ENCODE measurements at regions not wholly inside any gene's neighbourhood (a gene's known extent, or its start where the extent isn't known, plus 50 kb on each side); places are given as distances from the start of the nearest gene placed in this dataset.

GRCh38 chr5:33361781-33362180, 79.0 kb upstream of the TARS1 start:
- Histone ChIP-seq H4K12ac (ENCODE audit: low read depth, low read length) (no peak overlapping the region), H2BK5ac (ENCODE audit: low read depth, low read length, poor library complexity) (no peak overlapping the region)

GRCh38 chr5:33362915-33363314, 77.8 kb upstream of the TARS1 start:
- H4K8ac ChIP-seq (ENCODE audit: low read depth, low read length), result no peak overlapping the region
- peaks cover 9% of the 10 kb centered on the region for H3K79me1 ChIP-seq (ENCODE audit: low read length)
- H2AFZ ChIP-seq (ENCODE audit: insufficient read depth, low read length, poor library complexity), result no peak overlapping the region
- H3K23ac ChIP-seq (ENCODE audit: low read length), result no peak overlapping the region
- H2AK5ac ChIP-seq (ENCODE audit: low read length), result no peak overlapping the region
- DNase-seq, result no peak
- H3K18ac ChIP-seq (ENCODE audit: low read length), result no peak overlapping the region
- H3K4ac ChIP-seq (ENCODE audit: low read depth, low read length), result no peak overlapping the region
- H3K4me3 ChIP-seq (ENCODE audit: low read depth, low read length), result no peak overlapping the region
- H3K9ac ChIP-seq (ENCODE audit: low read length), result no peak overlapping the region
- H3K36me3 ChIP-seq (ENCODE audit: control insufficient read depth in 1 of 2, insufficient read depth in 2 of 2, low read length in 2 of 2), result peaks cover 0 to 2% of the 10 kb centered on the region in 2 experiments
- H2BK120ac ChIP-seq (ENCODE audit: insufficient read depth, low read length, poor library complexity), result no peak overlapping the region
- H3K79me2 ChIP-seq (ENCODE audit: control insufficient read depth, insufficient read depth, low read length, poor library complexity), result no peaks in the 10 kb centered on the region
- H2BK5ac ChIP-seq (ENCODE audit: low read depth, low read length, poor library complexity), result no peak overlapping the region
- H3K4me1 ChIP-seq (ENCODE audit: control insufficient read depth in 1 of 2, insufficient read depth in 2 of 2, low read length in 2 of 2), result peaks cover 2 to 8% of the 10 kb centered on the region in 2 experiments
- no peaks in the 10 kb centered on the region for H3K27me3 ChIP-seq (ENCODE audit: insufficient read depth, low read length)
- peak overlapping the region; percentile 23 for H4K91ac ChIP-seq (ENCODE audit: low read depth, low read length)
- H3K9me3 ChIP-seq (ENCODE audit: insufficient read depth, low read depth, low read length), result peaks cover 3% of the 10 kb centered on the region
- WGBS (ENCODE audit: extremely low coverage, insufficient coverage, insufficient read length), result no CpG with 5 or more reads among the region's 4 CpGs
- H3K4me2 ChIP-seq (ENCODE audit: low read length), result no peak overlapping the region
- H3K14ac ChIP-seq (ENCODE audit: low read length), result no peak overlapping the region
- H4K12ac ChIP-seq (ENCODE audit: low read depth, low read length), result no peak overlapping the region
- no peak overlapping the region for H2BK12ac ChIP-seq (ENCODE audit: low read length)
- peak overlapping the region; percentile 85 for H3K27ac ChIP-seq (ENCODE audit: low read depth, low read length)

More at GRCh38 chr5:33361781-33362180, 79.0 kb upstream of the TARS1 start:
- H2BK12ac ChIP-seq (ENCODE audit: low read length), result no peak overlapping the region
- no peaks in the 10 kb centered on the region for H3K79me2 ChIP-seq (ENCODE audit: control insufficient read depth, insufficient read depth, low read length, poor library complexity)
- H2AK5ac ChIP-seq (ENCODE audit: low read length), result no peak overlapping the region
- no peak overlapping the region for H3K4ac ChIP-seq (ENCODE audit: low read depth, low read length)
- no peak overlapping the region for H3K4me3 ChIP-seq (ENCODE audit: low read depth, low read length)
- H4K8ac ChIP-seq (ENCODE audit: low read depth, low read length), result no peak overlapping the region
- peak in 1 of 2 donors; percentile 18 for DNase-seq
- H2AFZ ChIP-seq (ENCODE audit: insufficient read depth, low read length, poor library complexity), result no peak overlapping the region
- H4K91ac ChIP-seq (ENCODE audit: low read depth, low read length), result no peak overlapping the region
- H3K27ac ChIP-seq (ENCODE audit: low read depth, low read length), result no peak overlapping the region
- peaks cover 2 to 8% of the 10 kb centered on the region in 2 experiments for H3K4me1 ChIP-seq (ENCODE audit: control insufficient read depth in 1 of 2, insufficient read depth in 2 of 2, low read length in 2 of 2)
- no peak overlapping the region for H3K14ac ChIP-seq (ENCODE audit: low read length)
- H3K23ac ChIP-seq (ENCODE audit: low read length), result no peak overlapping the region
- no peak overlapping the region for H2BK120ac ChIP-seq (ENCODE audit: insufficient read depth, low read length, poor library complexity)
- H3K4me2 ChIP-seq (ENCODE audit: low read length), result no peak overlapping the region
- peaks cover 0 to 2% of the 10 kb centered on the region in 2 experiments for H3K36me3 ChIP-seq (ENCODE audit: control insufficient read depth in 1 of 2, insufficient read depth in 2 of 2, low read length in 2 of 2)
- no peak overlapping the region for H3K9ac ChIP-seq (ENCODE audit: low read length)
- peaks cover 9% of the 10 kb centered on the region for H3K79me1 ChIP-seq (ENCODE audit: low read length)
- H3K27me3 ChIP-seq (ENCODE audit: insufficient read depth, low read length), result no peaks in the 10 kb centered on the region
- peaks cover 3% of the 10 kb centered on the region for H3K9me3 ChIP-seq (ENCODE audit: insufficient read depth, low read depth, low read length)
- no CpG with 5 or more reads among the region's 1 CpG for WGBS (ENCODE audit: extremely low coverage, insufficient coverage, insufficient read length)
- no peak overlapping the region for H3K18ac ChIP-seq (ENCODE audit: low read length)

- no peak overlapping the region for H3K14ac ChIP-seq (ENCODE audit: low read length)
- H2BK12ac ChIP-seq (ENCODE audit: low read length), result no peak overlapping the region
- peaks cover 2 to 8% of the 10 kb centered on the region in 2 experiments for H3K4me1 ChIP-seq (ENCODE audit: control insufficient read depth in 1 of 2, insufficient read depth in 2 of 2, low read length in 2 of 2)
- H2BK120ac ChIP-seq (ENCODE audit: insufficient read depth, low read length, poor library complexity), result peak overlapping the region; percentile 78
- peak overlapping the region; percentile 86 for H2BK5ac ChIP-seq (ENCODE audit: low read depth, low read length, poor library complexity)
- no peak overlapping the region for H3K23ac ChIP-seq (ENCODE audit: low read length)
- H4K12ac ChIP-seq (ENCODE audit: low read depth, low read length), result no peak overlapping the region
- no peaks in the 10 kb centered on the region for H3K79me2 ChIP-seq (ENCODE audit: control insufficient read depth, insufficient read depth, low read length, poor library complexity)
- DNase-seq, result no peak
- peaks cover 9% of the 10 kb centered on the region for H3K79me1 ChIP-seq (ENCODE audit: low read length)
- H3K18ac ChIP-seq (ENCODE audit: low read length), result no peak overlapping the region
- peak overlapping the region; percentile 80 for H4K91ac ChIP-seq (ENCODE audit: low read depth, low read length)
- no peak overlapping the region for H3K4ac ChIP-seq (ENCODE audit: low read depth, low read length)
- H2AK5ac ChIP-seq (ENCODE audit: low read length), result no peak overlapping the region
- no peak overlapping the region for H2AFZ ChIP-seq (ENCODE audit: insufficient read depth, low read length, poor library complexity)
- peaks cover 3% of the 10 kb centered on the region for H3K9me3 ChIP-seq (ENCODE audit: insufficient read depth, low read depth, low read length)
- H3K4me2 ChIP-seq (ENCODE audit: low read length), result no peak overlapping the region
- H3K9ac ChIP-seq (ENCODE audit: low read length), result no peak overlapping the region
- H4K8ac ChIP-seq (ENCODE audit: low read depth, low read length), result no peak overlapping the region
- no CpG with 5 or more reads among the region's 3 CpGs for WGBS (ENCODE audit: extremely low coverage, insufficient coverage, insufficient read length)
- H3K4me3 ChIP-seq (ENCODE audit: low read depth, low read length), result no peak overlapping the region
- H3K36me3 ChIP-seq (ENCODE audit: control insufficient read depth in 1 of 2, insufficient read depth in 2 of 2, low read length in 2 of 2), result peaks cover 0 to 2% of the 10 kb centered on the region in 2 experiments
- peak overlapping the region; percentile 11 for H3K27ac ChIP-seq (ENCODE audit: low read depth, low read length)
- no peaks in the 10 kb centered on the region for H3K27me3 ChIP-seq (ENCODE audit: insufficient read depth, low read length)
These were observed 77.2 kb upstream of the TARS1 start for GRCh38 chr5:33363537-33363936.

GRCh38 chr5:33364406-33364805, 76.4 kb upstream of the TARS1 start:
- H3K14ac ChIP-seq (ENCODE audit: low read length), result no peak overlapping the region
- peaks cover 3% of the 10 kb centered on the region for H3K9me3 ChIP-seq (ENCODE audit: insufficient read depth, low read depth, low read length)
- H4K12ac ChIP-seq (ENCODE audit: low read depth, low read length), result no peak overlapping the region
- H3K4ac ChIP-seq (ENCODE audit: low read depth, low read length), result peak overlapping the region; percentile 6
- H4K91ac ChIP-seq (ENCODE audit: low read depth, low read length), result peak overlapping the region; percentile 40
- no peak overlapping the region for H3K27ac ChIP-seq (ENCODE audit: low read depth, low read length)
- H3K23ac ChIP-seq (ENCODE audit: low read length), result no peak overlapping the region
- H2AK5ac ChIP-seq (ENCODE audit: low read length), result no peak overlapping the region
- H3K4me3 ChIP-seq (ENCODE audit: low read depth, low read length), result no peak overlapping the region
- no peak overlapping the region for H3K18ac ChIP-seq (ENCODE audit: low read length)
- H2AFZ ChIP-seq (ENCODE audit: insufficient read depth, low read length, poor library complexity), result no peak overlapping the region
- peaks cover 0 to 2% of the 10 kb centered on the region in 2 experiments for H3K36me3 ChIP-seq (ENCODE audit: control insufficient read depth in 1 of 2, insufficient read depth in 2 of 2, low read length in 2 of 2)
- no peak for DNase-seq
- peak overlapping the region; percentile 63 for H2BK12ac ChIP-seq (ENCODE audit: low read length)
- peaks cover 9% of the 10 kb centered on the region for H3K79me1 ChIP-seq (ENCODE audit: low read length)
- H2BK5ac ChIP-seq (ENCODE audit: low read depth, low read length, poor library complexity), result no peak overlapping the region
- peaks cover 2 to 8% of the 10 kb centered on the region in 2 experiments for H3K4me1 ChIP-seq (ENCODE audit: control insufficient read depth in 1 of 2, insufficient read depth in 2 of 2, low read length in 2 of 2)
- H4K8ac ChIP-seq (ENCODE audit: low read depth, low read length), result no peak overlapping the region
- WGBS (ENCODE audit: extremely low coverage, insufficient coverage, insufficient read length), result no CpG with 5 or more reads among the region's 2 CpGs
- H3K79me2 ChIP-seq (ENCODE audit: control insufficient read depth, insufficient read depth, low read length, poor library complexity), result no peaks in the 10 kb centered on the region
- no peak overlapping the region for H3K4me2 ChIP-seq (ENCODE audit: low read length)
- H3K27me3 ChIP-seq (ENCODE audit: insufficient read depth, low read length), result no peaks in the 10 kb centered on the region
- H3K9ac ChIP-seq (ENCODE audit: low read length), result no peak overlapping the region
- peak overlapping the region; percentile 52 for H2BK120ac ChIP-seq (ENCODE audit: insufficient read depth, low read length, poor library complexity)
